HEK293 (cell line): ENCODE measurements at regions not wholly inside any gene's neighbourhood (a gene's known extent, or its start where the extent isn't known, plus 50 kb on each side); places are given as distances from the start of the nearest gene placed in this dataset.

Source experiments
- CTCF ChIA-PET: fragments of 350-600 bp; formaldehyde crosslinking; extraction: SDS; loops from one replicate; lab custom pipeline; 2021; ENCODE audit warnings: antibody characterized with exemption; lab: Yijun Ruan, JAX
- POLR2A ChIA-PET: fragments of 300-600 bp; formaldehyde crosslinking; extraction: SDS; loops from one replicate; lab custom pipeline; 2020; ENCODE audit warnings: antibody characterized with exemption, inconsistent platforms; lab: Yijun Ruan, JAX
- H3K27ac ChIP-seq: fragments of 200-500 bp; sonication (Bioruptor generic); 2 replicates; pipeline ENCODE4 v1.5.1; 2014; ENCODE audit warnings: low read depth, low read length, control low read depth, inconsistent platforms; ENCODE audit errors: extremely low read depth
- H3K36me3 ChIP-seq, 2 experiments: fragments of 200-500 bp in 1 of 2; sonication (Bioruptor generic) in 1 of 2; 1 replicate in 1 of 2; 2 replicates in 1 of 2; pipeline ENCODE4 v1.5.1; 2014 to 2017; ENCODE audit warnings: inconsistent platforms in 2 of 2, low read length in 2 of 2; ENCODE audit not compliant: control insufficient read depth in 2 of 2, insufficient read depth in 1 of 2
- H3K4me1 ChIP-seq: fragments of 200-500 bp; sonication (Bioruptor generic); 2 replicates; pipeline ENCODE4 v1.5.1; 2014; ENCODE audit warnings: mild to moderate bottlenecking, low read length, inconsistent platforms; ENCODE audit not compliant: control insufficient read depth, insufficient read depth
- H3K4me3 ChIP-seq: 2 replicates; pipeline ENCODE4 v1.5.1; 2011; ENCODE audit warnings: low read depth, mild to moderate bottlenecking, control low read depth, low read length, moderate library complexity
- H3K9me3 ChIP-seq: fragments of 200-500 bp; sonication (Bioruptor generic); 2 replicates; pipeline ENCODE4 v1.5.1; 2014; ENCODE audit warnings: low read depth, low read length, inconsistent platforms; ENCODE audit not compliant: control insufficient read depth, insufficient read depth
- GLI2 ChIP-seq: fragments of 450-650 bp; formaldehyde crosslinking; IDR thresholded peaks from 2 replicates; pipeline ENCODE4; 2017; ENCODE audit warnings: missing biosample characterization, missing genetic modification characterization, low read depth, borderline replicate concordance
- HOXC10 ChIP-seq: sonication (generic); formaldehyde crosslinking; IDR thresholded peaks from 2 replicates; pipeline ENCODE4 v1.8.1; 2023; ENCODE audit warnings: mild to moderate bottlenecking, missing genetic modification reagents
- HOXD13 ChIP-seq: sonication (generic); formaldehyde crosslinking; IDR thresholded peaks from 2 replicates; pipeline ENCODE4 v1.8.0; 2022; ENCODE audit warnings: missing genetic modification reagents, borderline replicate concordance
- KLF16 ChIP-seq: fragments of 450-650 bp; formaldehyde crosslinking; IDR thresholded peaks from 2 replicates; pipeline ENCODE4 v1.5.1; 2017; ENCODE audit warnings: missing biosample characterization, missing genetic modification characterization
- PRDM10 ChIP-seq: fragments of 450-650 bp; formaldehyde crosslinking; IDR thresholded peaks from 2 replicates; pipeline ENCODE4 v1.5.1; 2016; ENCODE audit warnings: missing biosample characterization, missing genetic modification characterization
- ZNF16 ChIP-seq: fragments of 450-650 bp; formaldehyde crosslinking; IDR thresholded peaks from 2 replicates; pipeline ENCODE4 v1.5.1; 2016; ENCODE audit warnings: low read depth, missing biosample characterization, missing genetic modification characterization
- ZNF184 ChIP-seq: fragments of 450-650 bp; IDR thresholded peaks from 2 replicates; pipeline ENCODE4 v1.5.1; 2018; ENCODE audit warnings: missing biosample characterization, mild to moderate bottlenecking, missing genetic modification characterization
- ZNF202 ChIP-seq: fragments of 450-650 bp; formaldehyde crosslinking; IDR thresholded peaks from 2 replicates; pipeline ENCODE4 v1.5.1; 2016; ENCODE audit warnings: missing biosample characterization, missing genetic modification characterization, borderline replicate concordance
- ZNF26 ChIP-seq: fragments of 450-650 bp; formaldehyde crosslinking; IDR thresholded peaks from 2 replicates; pipeline ENCODE4 v1.5.1; 2016; ENCODE audit warnings: missing biosample characterization, missing genetic modification characterization
- ZNF311 ChIP-seq: fragments of 450-650 bp; formaldehyde crosslinking; IDR thresholded peaks from 2 replicates; pipeline ENCODE4 v1.5.1; 2017; ENCODE audit warnings: missing biosample characterization, missing genetic modification characterization, borderline replicate concordance
- ZNF354C ChIP-seq: fragments of 450-650 bp; formaldehyde crosslinking; IDR thresholded peaks from 2 replicates; pipeline ENCODE4 v1.5.1; 2016; ENCODE audit warnings: missing biosample characterization, missing genetic modification characterization, low read depth, borderline replicate concordance
- ZNF391 ChIP-seq: fragments of 450-650 bp; formaldehyde crosslinking; IDR thresholded peaks from 2 replicates; pipeline ENCODE4 v1.5.1; 2016; ENCODE audit warnings: low read depth, missing biosample characterization, missing genetic modification characterization, borderline replicate concordance
- ZNF433 ChIP-seq: fragments of 450-650 bp; formaldehyde crosslinking; IDR thresholded peaks from 2 replicates; pipeline ENCODE4 v1.5.1; 2016; ENCODE audit warnings: missing biosample characterization, missing genetic modification characterization, low read depth
- ZNF449 ChIP-seq: fragments of 450-650 bp; formaldehyde crosslinking; IDR thresholded peaks from 2 replicates; pipeline ENCODE4 v1.5.1; 2017; ENCODE audit warnings: missing biosample characterization, mild to moderate bottlenecking, missing genetic modification characterization, moderate library complexity
- ZNF488 ChIP-seq: fragments of 450-650 bp; formaldehyde crosslinking; IDR thresholded peaks from 2 replicates; pipeline ENCODE4 v1.5.1; 2016; ENCODE audit warnings: missing biosample characterization, missing genetic modification characterization
- ZNF514 ChIP-seq: fragments of 450-650 bp; formaldehyde crosslinking; IDR thresholded peaks from 2 replicates; pipeline ENCODE4 v1.5.1; 2016; ENCODE audit warnings: missing biosample characterization, missing genetic modification characterization
- ZNF561 ChIP-seq: fragments of 450-650 bp; IDR thresholded peaks from 2 replicates; pipeline ENCODE4 v1.5.1; 2018; ENCODE audit warnings: missing biosample characterization, missing genetic modification characterization, borderline replicate concordance
- ZNF624 ChIP-seq: fragments of 450-650 bp; formaldehyde crosslinking; IDR thresholded peaks from 2 replicates; pipeline ENCODE4 v1.5.1; 2017; ENCODE audit warnings: missing biosample characterization, missing genetic modification characterization
- ZNF654 ChIP-seq: fragments of 450-650 bp; formaldehyde crosslinking; IDR thresholded peaks from 2 replicates; pipeline ENCODE4 v1.5.1; 2016; ENCODE audit warnings: low read depth, missing biosample characterization, missing genetic modification characterization
- ZNF670 ChIP-seq: fragments of 450-650 bp; formaldehyde crosslinking; IDR thresholded peaks from 2 replicates; pipeline ENCODE4 v1.5.1; 2016; ENCODE audit warnings: missing biosample characterization, missing genetic modification characterization, low read depth
- ZNF76 ChIP-seq: fragments of 450-650 bp; formaldehyde crosslinking; IDR thresholded peaks from 2 replicates; pipeline ENCODE4; 2016; ENCODE audit warnings: low read depth, missing biosample characterization, missing genetic modification characterization, borderline replicate concordance
- ZNF768 ChIP-seq: fragments of 450-650 bp; formaldehyde crosslinking; IDR thresholded peaks from 2 replicates; pipeline ENCODE4 v1.5.1; 2018; ENCODE audit warnings: missing biosample characterization, mild to moderate bottlenecking, missing genetic modification characterization
- TF ChIP-seq, protein P1 (sequence below): fragments of 450-650 bp; formaldehyde crosslinking; IDR thresholded peaks from 2 replicates; pipeline ENCODE4 v1.5.1; 2016; ENCODE audit warnings: missing biosample characterization, missing genetic modification characterization
- TF ChIP-seq, protein P2 (sequence below): fragments of 450-650 bp; formaldehyde crosslinking; conservative IDR thresholded peaks from 2 replicates; pipeline ENCODE4 v1.5.1; 2016; ENCODE audit warnings: low read depth, missing biosample characterization, missing genetic modification characterization

DNA sequence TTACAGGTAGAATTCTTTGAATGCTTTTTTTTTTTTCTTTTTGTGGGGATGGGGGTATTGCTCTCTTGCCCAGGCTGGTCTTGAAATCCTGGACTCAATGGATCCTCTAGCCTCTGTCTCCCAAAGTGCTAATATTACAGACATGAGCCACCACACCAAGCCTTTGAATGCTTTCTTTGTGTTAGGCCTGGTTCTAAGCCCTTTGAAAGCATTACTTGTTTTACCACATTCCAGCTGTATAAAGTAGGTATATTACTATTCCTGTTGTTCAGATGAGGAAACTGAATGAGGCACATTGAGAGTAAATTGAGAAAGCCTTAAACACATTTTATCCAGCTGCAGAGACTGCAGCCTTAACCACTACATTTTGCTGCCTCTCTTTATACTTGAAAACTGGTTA lies 841.8 kb upstream of the ADGRL4 start (continued):
- TF ChIP-seq ZNF26 (tag by site-specific recombination) (no peak), ZNF76 (tag by site-specific recombination) (no peak), HOXD13 (CRISPR knock-in tag) (no peak), GLI2 (no peak), HOXC10 (no peak), PRDM10 (tag by site-specific recombination) (no peak), ZNF184 (tag by site-specific recombination) (no peak), KLF16 (no peak), ZNF433 (tag by site-specific recombination) (no peak), ZNF624 (no peak), ZNF391 (tag by site-specific recombination) (no peak)
- TF ChIP-seq, protein P1, sequence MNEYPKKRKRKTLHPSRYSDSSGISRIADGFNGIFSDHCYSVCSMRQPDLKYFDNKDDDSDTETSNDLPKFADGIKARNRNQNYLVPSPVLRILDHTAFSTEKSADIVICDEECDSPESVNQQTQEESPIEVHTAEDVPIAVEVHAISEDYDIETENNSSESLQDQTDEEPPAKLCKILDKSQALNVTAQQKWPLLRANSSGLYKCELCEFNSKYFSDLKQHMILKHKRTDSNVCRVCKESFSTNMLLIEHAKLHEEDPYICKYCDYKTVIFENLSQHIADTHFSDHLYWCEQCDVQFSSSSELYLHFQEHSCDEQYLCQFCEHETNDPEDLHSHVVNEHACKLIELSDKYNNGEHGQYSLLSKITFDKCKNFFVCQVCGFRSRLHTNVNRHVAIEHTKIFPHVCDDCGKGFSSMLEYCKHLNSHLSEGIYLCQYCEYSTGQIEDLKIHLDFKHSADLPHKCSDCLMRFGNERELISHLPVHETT (tag by site-specific recombination), result no peak
- TF ChIP-seq, protein P2, sequence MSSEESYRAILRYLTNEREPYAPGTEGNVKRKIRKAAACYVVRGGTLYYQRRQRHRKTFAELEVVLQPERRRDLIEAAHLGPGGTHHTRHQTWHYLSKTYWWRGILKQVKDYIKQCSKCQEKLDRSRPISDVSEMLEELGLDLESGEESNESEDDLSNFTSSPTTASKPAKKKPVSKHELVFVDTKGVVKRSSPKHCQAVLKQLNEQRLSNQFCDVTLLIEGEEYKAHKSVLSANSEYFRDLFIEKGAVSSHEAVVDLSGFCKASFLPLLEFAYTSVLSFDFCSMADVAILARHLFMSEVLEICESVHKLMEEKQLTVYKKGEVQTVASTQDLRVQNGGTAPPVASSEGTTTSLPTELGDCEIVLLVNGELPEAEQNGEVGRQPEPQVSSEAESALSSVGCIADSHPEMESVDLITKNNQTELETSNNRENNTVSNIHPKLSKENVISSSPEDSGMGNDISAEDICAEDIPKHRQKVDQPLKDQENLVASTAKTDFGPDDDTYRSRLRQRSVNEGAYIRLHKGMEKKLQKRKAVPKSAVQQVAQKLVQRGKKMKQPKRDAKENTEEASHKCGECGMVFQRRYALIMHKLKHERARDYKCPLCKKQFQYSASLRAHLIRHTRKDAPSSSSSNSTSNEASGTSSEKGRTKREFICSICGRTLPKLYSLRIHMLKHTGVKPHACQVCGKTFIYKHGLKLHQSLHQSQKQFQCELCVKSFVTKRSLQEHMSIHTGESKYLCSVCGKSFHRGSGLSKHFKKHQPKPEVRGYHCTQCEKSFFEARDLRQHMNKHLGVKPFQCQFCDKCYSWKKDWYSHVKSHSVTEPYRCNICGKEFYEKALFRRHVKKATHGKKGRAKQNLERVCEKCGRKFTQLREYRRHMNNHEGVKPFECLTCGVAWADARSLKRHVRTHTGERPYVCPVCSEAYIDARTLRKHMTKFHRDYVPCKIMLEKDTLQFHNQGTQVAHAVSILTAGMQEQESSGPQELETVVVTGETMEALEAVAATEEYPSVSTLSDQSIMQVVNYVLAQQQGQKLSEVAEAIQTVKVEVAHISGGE (tag by site-specific recombination), result no peak

GRCh38 chr1:79847700-79848099 lies 841.2 kb upstream of the ADGRL4 start:
- no peak for TF ChIP-seq ZNF670 (tag by site-specific recombination)
- TF ChIP-seq ZNF561, result no peak
- TF ChIP-seq ZNF391 (tag by site-specific recombination), result no peak
- TF ChIP-seq ZNF311, result no peak
- TF ChIP-seq ZNF449 (tag by site-specific recombination), result no peak
- no peak for TF ChIP-seq ZNF354C (tag by site-specific recombination)
- no peak for TF ChIP-seq ZNF202 (tag by site-specific recombination)
- no peak for TF ChIP-seq ZNF488
- TF ChIP-seq ZNF768 (tag by site-specific recombination), result no peak
- TF ChIP-seq ZNF654 (tag by site-specific recombination), result no peak
- no peak for TF ChIP-seq ZNF514
- TF ChIP-seq ZNF16 (tag by site-specific recombination), result no peak
- ChIA-PET POLR2A (no interaction called here), CTCF (no interaction called here)
- no peaks in the 10 kb centered on the region for H3K9me3 ChIP-seq
- no peak overlapping the region for H3K4me3 ChIP-seq
- H3K36me3 ChIP-seq, result no peaks in the 10 kb centered on the region
- no peaks in the 10 kb centered on the region for H3K4me1 ChIP-seq
- no peak overlapping the region for H3K27ac ChIP-seq
